Astrocyte (in vitro differentiated cells and primary cell): ENCODE measurements at regions not wholly inside any gene's neighbourhood (a gene's known extent, or its start where the extent isn't known, plus 50 kb on each side); places are given as distances from the start of the nearest gene placed in this dataset.

Source experiments
- CTCF ChIP-seq: IDR thresholded peaks from 2 replicates; pipeline ENCODE4 v1.5.1; 2011; ENCODE audit warnings: low read depth, mild to moderate bottlenecking, inconsistent platforms, low read length, moderate library complexity; ENCODE audit not compliant: insufficient read depth
- EZH2 ChIP-seq: IDR thresholded peaks from 2 replicates; pipeline ENCODE4 v1.6.1; 2012; ENCODE audit warnings: mild to moderate bottlenecking, low read length, inconsistent platforms; ENCODE audit not compliant: insufficient read depth

- no peak for TF ChIP-seq CTCF
- TF ChIP-seq EZH2: no peak
These were observed 1212.6 kb downstream of the SLITRK5 start for GRCh38 chr13:88883741-88884140.
